ENCODE measurements at regions not wholly inside any gene's neighbourhood (a gene's known extent, or its start where the extent isn't known, plus 50 kb on each side); places are given as distances from the start of the nearest gene placed in this dataset.

GRCh38 chr21:17690078-17690494, 77.4 kb upstream of the BTG3 start (continued):
- peak; percentile 75; the same call in 1 of the 2 replicates for TF ChIP-seq TEAD2 (tag; IDR thresholded peaks at IDR 0.05)
- TF ChIP-seq PRDM10 (IDR thresholded peaks at IDR 0.05; ENCODE audit: partially characterized antibody): no peak
- TF ChIP-seq TAL1 (IDR thresholded peaks at IDR 0.05): no peak
- no peak for TF ChIP-seq CEBPZ (IDR thresholded peaks at IDR 0.05; ENCODE audit: borderline replicate concordance, low read depth, low read length)
- no peak for TF ChIP-seq TCFL5 (CRISPR knock-in tag; conservative IDR thresholded peaks at IDR 0.05)
- TF ChIP-seq SRSF7 (optimal IDR thresholded peaks at IDR 0.05; ENCODE audit: low read depth, low read length): no peak
- no peak for TF ChIP-seq RNF219 (CRISPR knock-in tag; IDR thresholded peaks at IDR 0.05)
- TF ChIP-seq ZSCAN32 (CRISPR knock-in tag; IDR thresholded peaks at IDR 0.05): peak; percentile 55; the same call in 1 of the 2 replicates
- TF ChIP-seq ZNF717 (CRISPR knock-in tag; IDR thresholded peaks at IDR 0.05): no peak
- no peak for TF ChIP-seq MYC (IDR thresholded peaks at IDR 0.05; ENCODE audit: low read depth, low read length)
- TF ChIP-seq MYC (CRISPR knock-in tag; IDR thresholded peaks at IDR 0.05; ENCODE audit: borderline replicate concordance, low read depth): peak; percentile 58; the same call in 1 of the 2 replicates
- no peak for TF ChIP-seq IRF1 (CRISPR knock-in tag; IDR thresholded peaks at IDR 0.05; ENCODE audit: borderline replicate concordance)
- TF ChIP-seq KAT7 (CRISPR knock-in tag; IDR thresholded peaks at IDR 0.05; ENCODE audit: borderline replicate concordance): no peak
- no peak for TF ChIP-seq TAF15 (IDR thresholded peaks at IDR 0.05; ENCODE audit: low read depth, low read length)
- TF ChIP-seq FIP1L1 (IDR thresholded peaks at IDR 0.05; ENCODE audit: low read depth, low read length, poor library complexity, severe bottlenecking): no peak
- no peak for TF ChIP-seq USF1 (CRISPR knock-in tag; IDR thresholded peaks at IDR 0.05)
- no peak for TF ChIP-seq HDAC3 (IDR thresholded peaks at IDR 0.05; ENCODE audit: borderline replicate concordance, partially characterized antibody)
- no peak for TF ChIP-seq TFAM (CRISPR knock-in tag; conservative IDR thresholded peaks at IDR 0.05)
